Nephron progenitor cell (in vitro differentiated cells): ENCODE measurements at regions not wholly inside any gene's neighbourhood (a gene's known extent, or its start where the extent isn't known, plus 50 kb on each side); places are given as distances from the start of the nearest gene placed in this dataset.
"Not testable (repeated sequence)": the region's sequence is repeated elsewhere in the genome, so short reads cannot be mapped to it uniquely, and the experiment has no call there.

ENCODE experiments used
- DNase-seq: peaks from one replicate; pipeline ENCODE4 v3.0.0; 2021
- H3K27ac Mint-ChIP-seq: 2 replicates; pipeline ENCODE4 v1.8.0; 2021; ENCODE audit warnings: mild to moderate bottlenecking, moderate library complexity, mixed read lengths
- H3K27me3 Mint-ChIP-seq: 2 replicates; pipeline ENCODE4 v1.8.0; 2021; ENCODE audit warnings: mild to moderate bottlenecking, low read depth, mixed read lengths; ENCODE audit not compliant: poor library complexity
- H3K36me3 Mint-ChIP-seq: 2 replicates; pipeline ENCODE4 v1.8.0; 2021; ENCODE audit warnings: low read depth, mixed read lengths
- H3K4me1 Mint-ChIP-seq: 2 replicates; pipeline ENCODE4 v1.8.0; 2021; ENCODE audit warnings: mixed read lengths
- H3K4me3 Mint-ChIP-seq: 2 replicates; pipeline ENCODE4 v1.8.0; 2021; ENCODE audit warnings: mild to moderate bottlenecking, moderate library complexity, mixed read lengths
- H3K9me3 Mint-ChIP-seq: 2 replicates; pipeline ENCODE4 v1.8.0; 2021; ENCODE audit warnings: mild to moderate bottlenecking, moderate library complexity, mixed read lengths
- CTCF ChIP-seq: fragments of 200-600 bp; sonication (generic); IDR thresholded peaks from 2 replicates; pipeline ENCODE4 v1.5.0; 2021; ENCODE audit warnings: antibody characterized with exemption

DNA sequence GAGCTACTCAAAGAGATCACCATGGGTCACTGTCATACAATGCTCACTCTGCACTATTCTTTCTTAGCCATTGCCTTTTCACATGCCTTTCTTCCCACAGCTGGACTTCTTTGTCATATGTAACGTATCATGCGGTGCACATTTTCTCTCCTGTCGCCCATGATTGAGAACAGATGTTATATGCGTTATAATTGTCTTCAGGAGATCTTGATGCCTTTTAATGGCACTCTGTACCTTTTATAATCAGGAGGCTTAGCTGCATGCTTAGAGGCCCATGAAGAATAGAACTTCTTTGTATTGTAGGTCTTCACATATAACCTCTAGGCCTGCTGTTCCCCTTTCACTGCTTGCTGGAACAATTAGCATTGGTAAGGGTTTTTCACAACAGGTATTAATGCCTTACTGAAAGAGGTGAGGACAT, 436.1 kb downstream of the CDH10 start:
- Mint-ChIP-seq H3K4me1 (no peaks in the 10 kb centered on the region), H3K9me3 (peaks cover under 1% of the 10 kb centered on the region), H3K27me3 (peaks cover 4% of the 10 kb centered on the region), H3K27ac (no peak overlapping the region), H3K36me3 (no peaks in the 10 kb centered on the region), H3K4me3 (no peak overlapping the region)
- TF ChIP-seq CTCF: no peak
- no peak for DNase-seq

GRCh38 chr5:24215114-24215513, 429.7 kb downstream of the CDH10 start:
- no peak for DNase-seq
- H3K4me1 Mint-ChIP-seq: no peaks in the 10 kb centered on the region
- H3K27ac Mint-ChIP-seq: no peak overlapping the region
- H3K9me3 Mint-ChIP-seq: no peaks in the 10 kb centered on the region
- TF ChIP-seq CTCF: no peak
- H3K36me3 Mint-ChIP-seq: no peaks in the 10 kb centered on the region
- H3K4me3 Mint-ChIP-seq: no peak overlapping the region
- H3K27me3 Mint-ChIP-seq: peaks cover 4% of the 10 kb centered on the region

- no peaks in the 10 kb centered on the region for H3K4me1 Mint-ChIP-seq
- no peak overlapping the region for H3K4me3 Mint-ChIP-seq
- no peaks in the 10 kb centered on the region for H3K9me3 Mint-ChIP-seq
- no peak overlapping the region for H3K27ac Mint-ChIP-seq
- TF ChIP-seq CTCF: no peak
- DNase-seq: no peak
- H3K36me3 Mint-ChIP-seq: no peaks in the 10 kb centered on the region
- no peaks in the 10 kb centered on the region for H3K27me3 Mint-ChIP-seq
Measured at GRCh38 chr5:24222876-24223275, 421.9 kb downstream of the CDH10 start.

GRCh38 chr5:24225051-24225450, 419.7 kb downstream of the CDH10 start:
- no peak for DNase-seq
- H3K27ac Mint-ChIP-seq: no peak overlapping the region
- no peak overlapping the region for H3K4me3 Mint-ChIP-seq
- no peaks in the 10 kb centered on the region for H3K27me3 Mint-ChIP-seq
- no peaks in the 10 kb centered on the region for H3K4me1 Mint-ChIP-seq
- TF ChIP-seq CTCF: no peak
- H3K36me3 Mint-ChIP-seq: no peaks in the 10 kb centered on the region
- H3K9me3 Mint-ChIP-seq: no peaks in the 10 kb centered on the region

DNA sequence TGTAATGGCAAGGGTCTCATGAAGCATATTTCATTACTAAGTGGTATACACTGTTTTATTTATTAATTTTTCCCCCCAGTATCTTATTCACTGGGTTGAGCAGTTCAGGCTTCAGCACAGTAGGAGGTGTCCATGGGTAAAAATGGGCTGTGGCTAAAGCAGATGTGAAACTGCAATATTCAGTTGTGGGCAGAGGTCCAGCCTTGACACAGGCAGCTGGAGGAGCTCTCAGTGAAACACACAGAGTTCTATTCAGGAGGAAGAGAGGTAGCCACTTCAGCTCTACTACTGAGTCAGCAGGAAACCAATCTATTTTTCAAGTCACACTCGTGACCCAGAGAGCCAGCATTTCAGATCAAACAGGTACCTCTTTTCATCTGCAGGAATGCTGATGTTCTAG, 418.3 kb downstream of the CDH10 start:
- Mint-ChIP-seq H3K4me1 (no peaks in the 10 kb centered on the region), H3K9me3 (no peaks in the 10 kb centered on the region), H3K4me3 (no peak overlapping the region), H3K36me3 (no peaks in the 10 kb centered on the region), H3K27ac (no peak overlapping the region), H3K27me3 (no peaks in the 10 kb centered on the region)
- DNase-seq: no peak
- TF ChIP-seq CTCF: no peak

GRCh38 chr5:24227881-24228280, 416.9 kb downstream of the CDH10 start:
- H3K27ac Mint-ChIP-seq, DNase-seq, H3K4me3 Mint-ChIP-seq, H3K27me3 Mint-ChIP-seq, H3K36me3 Mint-ChIP-seq, H3K9me3 Mint-ChIP-seq, H3K4me1 Mint-ChIP-seq: not testable (repeated sequence)
